Activated CD8-positive, alpha-beta T cell treated with anti-CD3 and anti-CD28 coated beads for 36 hours (primary cell): ENCODE measurements at regions not wholly inside any gene's neighbourhood (a gene's known extent, or its start where the extent isn't known, plus 50 kb on each side); places are given as distances from the start of the nearest gene placed in this dataset.

ENCODE experiments used
- ATAC-seq: fragments of 200-7000 bp; cut with Tn5 transposase; one replicate; pipeline ENCODE4 v1.10.0; 2021; ENCODE audit warnings: mild to moderate bottlenecking, moderate library complexity
- CTCF ChIA-PET: fragments of 350-600 bp; sonication (Branson Sonifier 250); formaldehyde crosslinking; loops from one replicate; lab custom pipeline; 2021; ENCODE audit warnings: antibody characterized with exemption; lab: Charles Lee
- POLR2A ChIA-PET: fragments of 350-600 bp; sonication (Branson Sonifier 250); formaldehyde crosslinking; loops from one replicate; lab custom pipeline; 2021; ENCODE audit warnings: antibody characterized with exemption; lab: Charles Lee
- DNase-seq: peaks from one replicate; pipeline ENCODE4 v3.0.0-alpha.2; 2020
- H3K27ac Mint-ChIP-seq: one replicate; pipeline ENCODE4 v1.8.0; 2021; ENCODE audit warnings: mild to moderate bottlenecking, mixed read lengths
- H3K27me3 Mint-ChIP-seq: one replicate; pipeline ENCODE4 v1.8.0; 2021; ENCODE audit warnings: mixed read lengths
- H3K36me3 Mint-ChIP-seq: one replicate; pipeline ENCODE4 v1.8.0; 2021; ENCODE audit warnings: low read depth, mixed read lengths
- H3K4me1 Mint-ChIP-seq: one replicate; pipeline ENCODE4 v1.8.0; 2021; ENCODE audit warnings: low read depth, mixed read lengths
- H3K4me3 Mint-ChIP-seq: one replicate; pipeline ENCODE4 v1.8.0; 2021; ENCODE audit warnings: mild to moderate bottlenecking, moderate library complexity, mixed read lengths
- H3K9me3 Mint-ChIP-seq: one replicate; pipeline ENCODE4 v1.8.0; 2021; ENCODE audit warnings: mixed read lengths
- intact Hi-C: fragments of 100-400 bp; cut with micrococcal nuclease; formaldehyde crosslinking; loops from one replicate; pipeline ENCODE4 v1.10.0; 2022
- TF ChIP-seq, protein P1 (sequence below): fragments of 200-600 bp; IDR thresholded peaks from one replicate; pipeline ENCODE4 v1.8.0; 2022; ENCODE audit warnings: antibody characterized with exemption, mild to moderate bottlenecking

DNA sequence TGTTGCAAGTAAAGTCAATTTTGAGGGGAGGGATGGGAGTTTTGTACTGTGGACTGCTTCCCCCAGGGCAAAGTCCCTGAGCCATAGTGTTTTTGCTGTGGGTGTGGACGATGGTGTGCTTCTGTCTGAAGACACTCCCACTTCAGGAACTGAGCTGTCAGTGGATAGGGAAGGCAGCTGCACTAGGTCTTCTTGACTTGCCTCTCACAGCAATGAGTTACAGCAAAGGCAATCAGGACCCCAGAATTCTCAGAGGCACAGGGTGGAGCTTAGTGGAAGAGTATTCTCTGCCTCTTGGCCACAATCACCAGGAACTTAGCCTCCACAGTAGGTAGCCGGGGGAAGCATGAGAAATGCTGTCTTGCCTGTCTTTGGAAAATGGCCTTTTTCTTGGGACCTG, 1416.6 kb upstream of the MIR17HG start:
- intact Hi-C loops = no loop called here
- H3K27me3 Mint-ChIP-seq = no peaks in the 10 kb centered on the region
- TF ChIP-seq, protein P1, sequence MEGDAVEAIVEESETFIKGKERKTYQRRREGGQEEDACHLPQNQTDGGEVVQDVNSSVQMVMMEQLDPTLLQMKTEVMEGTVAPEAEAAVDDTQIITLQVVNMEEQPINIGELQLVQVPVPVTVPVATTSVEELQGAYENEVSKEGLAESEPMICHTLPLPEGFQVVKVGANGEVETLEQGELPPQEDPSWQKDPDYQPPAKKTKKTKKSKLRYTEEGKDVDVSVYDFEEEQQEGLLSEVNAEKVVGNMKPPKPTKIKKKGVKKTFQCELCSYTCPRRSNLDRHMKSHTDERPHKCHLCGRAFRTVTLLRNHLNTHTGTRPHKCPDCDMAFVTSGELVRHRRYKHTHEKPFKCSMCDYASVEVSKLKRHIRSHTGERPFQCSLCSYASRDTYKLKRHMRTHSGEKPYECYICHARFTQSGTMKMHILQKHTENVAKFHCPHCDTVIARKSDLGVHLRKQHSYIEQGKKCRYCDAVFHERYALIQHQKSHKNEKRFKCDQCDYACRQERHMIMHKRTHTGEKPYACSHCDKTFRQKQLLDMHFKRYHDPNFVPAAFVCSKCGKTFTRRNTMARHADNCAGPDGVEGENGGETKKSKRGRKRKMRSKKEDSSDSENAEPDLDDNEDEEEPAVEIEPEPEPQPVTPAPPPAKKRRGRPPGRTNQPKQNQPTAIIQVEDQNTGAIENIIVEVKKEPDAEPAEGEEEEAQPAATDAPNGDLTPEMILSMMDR = no peak
- H3K27ac Mint-ChIP-seq = no peak overlapping the region
- ATAC-seq (no peak), DNase-seq (no peak)
- peaks cover 12% of the 10 kb centered on the region for H3K9me3 Mint-ChIP-seq
- H3K4me3 Mint-ChIP-seq = no peak overlapping the region
- CTCF ChIA-PET = no interaction called here
- no peaks in the 10 kb centered on the region for H3K36me3 Mint-ChIP-seq
- POLR2A ChIA-PET = no interaction called here
- H3K4me1 Mint-ChIP-seq = no peaks in the 10 kb centered on the region

DNA sequence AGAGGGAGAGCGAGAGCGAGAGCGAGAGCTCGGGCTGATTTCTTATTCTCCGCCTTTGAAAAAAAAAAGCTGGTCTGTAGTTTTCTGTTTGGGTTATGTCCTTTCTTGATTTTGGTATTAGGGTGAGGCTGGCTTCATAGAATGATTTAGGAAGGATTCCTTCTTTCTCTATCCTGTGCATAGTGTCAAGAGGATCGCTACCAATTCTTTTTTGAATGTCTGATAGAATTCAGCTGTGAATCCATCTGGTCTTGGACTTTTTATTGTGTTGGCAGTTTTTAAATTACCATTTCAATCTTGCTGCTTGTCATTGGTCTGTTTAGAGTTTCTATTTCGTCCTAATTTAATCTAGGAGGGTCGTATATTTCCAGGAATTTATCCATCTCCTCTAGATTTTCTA, 1414.6 kb upstream of the MIR17HG start:
- intact Hi-C loops = no loop called here
- H3K9me3 Mint-ChIP-seq = peaks cover 11% of the 10 kb centered on the region
- H3K27me3 Mint-ChIP-seq = no peaks in the 10 kb centered on the region
- no peak for DNase-seq
- ChIA-PET CTCF (no interaction called here), POLR2A (no interaction called here)
- TF ChIP-seq, protein P1 = no peak
- no peaks in the 10 kb centered on the region for H3K36me3 Mint-ChIP-seq
- no peaks in the 10 kb centered on the region for H3K4me1 Mint-ChIP-seq
- H3K4me3 Mint-ChIP-seq = no peak overlapping the region
- no peak for ATAC-seq
- H3K27ac Mint-ChIP-seq = no peak overlapping the region

DNA sequence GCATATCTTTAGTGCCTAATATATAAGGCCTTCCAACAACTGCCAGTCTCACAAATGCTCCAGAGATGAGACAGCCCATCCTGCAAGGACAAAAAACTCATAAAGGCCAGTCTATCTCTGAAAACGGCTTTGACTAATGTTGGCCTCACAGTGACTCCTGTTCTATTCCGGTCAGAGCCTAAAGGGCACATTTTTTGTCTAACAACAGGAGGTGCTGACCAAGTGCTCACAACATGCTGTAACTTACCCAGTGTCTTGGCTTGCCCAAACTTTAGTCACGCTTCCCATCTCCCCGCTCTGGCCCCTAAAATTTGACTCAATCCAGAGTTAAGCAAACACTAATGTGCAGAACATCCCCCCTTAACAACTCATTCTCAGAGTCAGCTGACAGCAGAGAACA, 1411.2 kb upstream of the MIR17HG start:
- H3K36me3 Mint-ChIP-seq = no peaks in the 10 kb centered on the region
- no peak overlapping the region for H3K27ac Mint-ChIP-seq
- H3K4me3 Mint-ChIP-seq = no peak overlapping the region
- no peaks in the 10 kb centered on the region for H3K27me3 Mint-ChIP-seq
- H3K4me1 Mint-ChIP-seq = no peaks in the 10 kb centered on the region
- ChIA-PET CTCF (no interaction called here), POLR2A (no interaction called here)
- DNase-seq (no peak), ATAC-seq (no peak)
- H3K9me3 Mint-ChIP-seq = peaks cover 14% of the 10 kb centered on the region
- intact Hi-C loops = no loop called here
- TF ChIP-seq, protein P1 = no peak

DNA sequence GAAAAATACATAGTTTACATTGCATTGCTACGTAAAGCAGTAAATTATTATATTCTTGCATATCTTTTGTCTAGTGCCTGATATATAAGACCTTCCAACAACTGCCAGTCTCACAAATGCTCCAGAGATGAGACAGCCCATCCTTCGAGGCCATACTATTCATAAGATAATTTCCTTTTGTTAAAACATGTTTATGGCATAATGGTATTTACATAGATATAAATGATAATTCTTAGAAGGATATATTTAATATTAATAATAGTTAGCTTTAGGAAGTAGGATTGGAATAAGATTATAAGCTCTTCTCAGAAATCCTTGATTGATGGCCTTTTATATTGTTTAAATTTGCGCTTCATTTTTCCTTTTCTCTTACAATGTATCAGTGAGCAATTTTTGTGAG, 1410.1 kb upstream of the MIR17HG start:
- DNase-seq (no peak), ATAC-seq (no peak)
- no peak overlapping the region for H3K4me3 Mint-ChIP-seq
- no peaks in the 10 kb centered on the region for H3K36me3 Mint-ChIP-seq
- CTCF ChIA-PET = no interaction called here
- TF ChIP-seq, protein P1 = no peak
- intact Hi-C loops = no loop called here
- H3K27me3 Mint-ChIP-seq = no peaks in the 10 kb centered on the region
- no peak overlapping the region for H3K27ac Mint-ChIP-seq
- no peaks in the 10 kb centered on the region for H3K4me1 Mint-ChIP-seq
- H3K9me3 Mint-ChIP-seq = peaks cover 14% of the 10 kb centered on the region
- POLR2A ChIA-PET = no interaction called here

DNA sequence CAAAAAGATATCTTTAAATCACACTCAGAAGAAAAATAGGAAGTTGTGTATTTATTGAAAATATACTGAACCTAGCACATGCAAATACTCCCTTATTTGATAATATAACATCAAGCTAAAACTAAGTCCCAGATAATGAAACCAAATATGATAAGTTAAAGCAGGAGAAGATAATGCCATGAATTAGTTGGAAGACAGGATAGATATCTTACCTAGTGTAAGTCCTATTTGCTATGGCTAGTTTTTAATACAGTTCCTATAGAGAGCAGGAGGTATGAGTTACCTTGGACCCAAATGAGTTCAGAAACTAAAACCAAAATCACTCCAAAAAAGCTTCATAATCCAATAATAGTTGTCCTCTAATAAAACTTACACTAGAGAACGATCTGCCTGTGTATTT, 1407.1 kb upstream of the MIR17HG start:
- no peak for ATAC-seq
- H3K27me3 Mint-ChIP-seq = no peaks in the 10 kb centered on the region
- CTCF ChIA-PET = no interaction called here
- intact Hi-C loops = no loop called here
- no peaks in the 10 kb centered on the region for H3K4me1 Mint-ChIP-seq
- DNase-seq = no peak
- H3K4me3 Mint-ChIP-seq = no peak overlapping the region
- H3K27ac Mint-ChIP-seq = no peak overlapping the region
- TF ChIP-seq, protein P1 = no peak
- POLR2A ChIA-PET = no interaction called here
- H3K9me3 Mint-ChIP-seq = peaks cover 11% of the 10 kb centered on the region
- no peaks in the 10 kb centered on the region for H3K36me3 Mint-ChIP-seq
